GM12878 (cell line): ENCODE measurements at regions not wholly inside any gene's neighbourhood (a gene's known extent, or its start where the extent isn't known, plus 50 kb on each side); places are given as distances from the start of the nearest gene placed in this dataset.

ENCODE experiments used
- ATAC-seq: fragments of 200-7000 bp; cut with Tn5 transposase; 3 replicates; pipeline ENCODE4 v1.9.1; 2020; ENCODE audit warnings: mild to moderate bottlenecking, moderate library complexity
- BruUV-seq: library from RNA; stranded (reverse); fragments of 400-500 nt; replicated peaks from 2 replicates; lab custom pipeline; 2021; lab: Mats Ljungman, UMichigan
- CTCF ChIA-PET: fragments of 300-600 bp; sonication (Branson Sonifier 250); formaldehyde crosslinking; extraction: SDS; loops from one replicate; lab custom pipeline; 2021; ENCODE audit warnings: inconsistent platforms; lab: Yijun Ruan, JAX
- POLR2A ChIA-PET: fragments of 350-600 bp; formaldehyde crosslinking; extraction: SDS; loops from one replicate; lab custom pipeline; 2021; ENCODE audit warnings: inconsistent platforms; lab: Charles Lee
- RAD21 ChIA-PET: fragments of 300-600 bp; sonication (Branson Sonifier 250); formaldehyde crosslinking; loops from one replicate; lab custom pipeline; 2023; ENCODE audit warnings: antibody characterized with exemption; ENCODE audit not compliant: unreplicated experiment; lab: Charles Lee
- SMC1A ChIA-PET: fragments of 300-600 bp; sonication (Branson Sonifier 250); formaldehyde crosslinking; loops from one replicate; lab custom pipeline; 2023; ENCODE audit not compliant: unreplicated experiment, uncharacterized antibody; lab: Charles Lee
- DNase-seq: peaks from one replicate; pipeline ENCODE4 v3.0.0-alpha.2; 2011; ENCODE audit warnings: low read depth, low spot score
- FAIRE-seq: peaks from 3 replicates; lab custom pipeline; 2011; peaks lifted over from hg19 to GRCh38; lab: Jason Lieb, UNC
- H2AFZ ChIP-seq: 2 replicates; pipeline ENCODE4 v1.6.0; 2011; ENCODE audit warnings: low read depth, low read length, control low read depth; ENCODE audit not compliant: control insufficient read depth
- H3K27ac ChIP-seq: 2 replicates; pipeline ENCODE4 v1.5.1; 2011; ENCODE audit warnings: control low read depth; ENCODE audit not compliant: control insufficient read depth, insufficient read depth
- H3K27me3 ChIP-seq, 2 experiments: replicated peaks in 1 of 2; 2 replicates each; pipeline versions ENCODE4 v1.6.0 to v1.6.1; 2011; ENCODE audit warnings: low read length in 1 of 2; ENCODE audit not compliant: control insufficient read depth in 2 of 2, insufficient read depth in 2 of 2
- H3K36me3 ChIP-seq, 2 experiments: 2 replicates each; pipeline ENCODE4 v1.5.1; 2011; ENCODE audit warnings: low read length in 1 of 2; ENCODE audit not compliant: control insufficient read depth in 2 of 2, insufficient read depth in 2 of 2
- H3K4me1 ChIP-seq: 2 replicates; pipeline ENCODE4 v1.6.1; 2011; ENCODE audit warnings: mild to moderate bottlenecking, low read length, moderate library complexity, mixed read lengths; ENCODE audit not compliant: control insufficient read depth, insufficient read depth
- H3K4me2 ChIP-seq: 2 replicates; pipeline ENCODE4 v1.6.0; 2011; ENCODE audit warnings: control low read depth; ENCODE audit not compliant: control insufficient read depth, insufficient read depth
- H3K4me3 ChIP-seq: fragments of 200-600 bp; sonication (generic); 2 replicates; pipeline ENCODE4 v1.5.1; 2016
- H3K79me2 ChIP-seq: 2 replicates; pipeline ENCODE4 v1.6.0; 2011; ENCODE audit warnings: low read length; ENCODE audit not compliant: control insufficient read depth, insufficient read depth
- H3K9ac ChIP-seq: 2 replicates; pipeline ENCODE4 v1.8.0; 2011; ENCODE audit warnings: low read length, control low read depth, mixed read lengths; ENCODE audit not compliant: control insufficient read depth, insufficient read depth
- H3K9me3 ChIP-seq: replicated peaks from 3 replicates; pipeline ENCODE4 v1.5.1; 2011; ENCODE audit warnings: mild to moderate bottlenecking, low read length; ENCODE audit not compliant: control insufficient read depth, insufficient read depth
- H4K20me1 ChIP-seq: 2 replicates; pipeline ENCODE4 v1.6.0; 2011; ENCODE audit not compliant: control insufficient read depth, insufficient read depth
- CHD4 ChIP-seq: fragments of 200-600 bp; sonication (generic); IDR thresholded peaks from 2 replicates; pipeline ENCODE4 v1.6.1; 2016; ENCODE audit warnings: mild to moderate bottlenecking
- JUNB ChIP-seq: IDR thresholded peaks from 2 replicates; pipeline ENCODE4 v1.6.1; 2016; ENCODE audit warnings: antibody characterized with exemption, mild to moderate bottlenecking
- MYB ChIP-seq: fragments of 150-350 bp; IDR thresholded peaks from 2 replicates; pipeline ENCODE4 v1.6.1; 2014; ENCODE audit warnings: mild to moderate bottlenecking, low read depth, low read length, borderline replicate concordance
- SPI1 ChIP-seq: IDR thresholded peaks from 2 replicates; pipeline ENCODE4 v1.6.1; 2011; ENCODE audit warnings: low read depth, mild to moderate bottlenecking, low read length, moderate library complexity, borderline replicate concordance; ENCODE audit not compliant: insufficient read depth
- WGBS: methylation state at CpG from one replicate; pipeline ENCODE4 v1.1.6; 2016; ENCODE audit warnings: low lambda C conversion rate; ENCODE audit not compliant: insufficient replicate concordance, insufficient coverage; ENCODE audit errors: missing lambda C conversion rate; 5-methylcytosine and 5-hydroxymethylcytosine counted together
- in situ Hi-C: fragments of 300-500 bp; cut with MboI; formaldehyde crosslinking; loops from 9 replicates; pipeline ENCODE4 v1.14.3; 2018; ENCODE audit warnings: mixed read lengths
- intact Hi-C: fragments of 100-400 bp; cut with micrococcal nuclease; formaldehyde crosslinking; loops from one replicate; pipeline ENCODE4 v1.14.2; 2022; ENCODE audit not compliant: unreplicated experiment
- TF ChIP-seq, protein P1 (sequence below): fragments of 450-650 bp; IDR thresholded peaks from 2 replicates; pipeline ENCODE4 v1.6.1; 2017; ENCODE audit warnings: mild to moderate bottlenecking, moderate library complexity
- TF ChIP-seq, protein P2 (sequence below): IDR thresholded peaks from 2 replicates; pipeline ENCODE4 v1.6.1; 2012; ENCODE audit warnings: improper control_type of control experiment, low read depth, low read length; ENCODE audit not compliant: insufficient replicate concordance

DNA sequence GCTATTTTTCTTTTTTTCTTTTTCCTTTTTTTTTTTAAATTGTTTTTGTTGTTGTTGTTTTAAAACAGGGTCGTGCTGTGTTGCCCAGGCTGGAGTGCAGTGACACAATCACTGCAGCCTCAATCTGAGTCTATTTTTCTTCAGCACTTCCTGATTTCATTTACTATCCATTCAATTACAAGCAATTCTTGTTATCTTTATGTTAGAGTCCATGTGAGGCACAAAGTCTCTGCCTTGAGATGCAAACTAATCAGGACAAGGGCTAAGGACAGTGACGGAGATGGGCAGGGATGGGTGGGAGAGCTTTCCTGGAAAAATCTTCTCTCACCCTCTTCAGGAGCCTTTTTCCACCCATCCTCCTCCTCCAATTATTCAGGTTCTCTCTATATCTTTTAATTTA lies 157.3 kb upstream of the AUTS2 start:
- Histone ChIP-seq H3K9me3 (peaks cover 7% of the 10 kb centered on the region; the same call in 2 of the 3 replicates), H3K4me1 (no peaks in the 10 kb centered on the region), H3K4me2 (no peak overlapping the region), H3K9ac (no peak overlapping the region), H4K20me1 (no peaks in the 10 kb centered on the region), H2AFZ (no peak overlapping the region), H3K79me2 (no peaks in the 10 kb centered on the region), H3K4me3 (no peak overlapping the region), H3K36me3 (no peaks in the 10 kb centered on the region), H3K27me3 (no peaks in the 10 kb centered on the region), H3K27ac (no peak overlapping the region)
- DNase-seq (no peak), FAIRE-seq (no peak), ATAC-seq (no peak)
- BruUV-seq, result no TSS peak
- 48% methylated on average over 2 of the region's 2 CpGs for WGBS
- POLR2A ChIA-PET, result no interaction called here
- CTCF ChIA-PET, result no interaction called here
- TF ChIP-seq, protein P1, sequence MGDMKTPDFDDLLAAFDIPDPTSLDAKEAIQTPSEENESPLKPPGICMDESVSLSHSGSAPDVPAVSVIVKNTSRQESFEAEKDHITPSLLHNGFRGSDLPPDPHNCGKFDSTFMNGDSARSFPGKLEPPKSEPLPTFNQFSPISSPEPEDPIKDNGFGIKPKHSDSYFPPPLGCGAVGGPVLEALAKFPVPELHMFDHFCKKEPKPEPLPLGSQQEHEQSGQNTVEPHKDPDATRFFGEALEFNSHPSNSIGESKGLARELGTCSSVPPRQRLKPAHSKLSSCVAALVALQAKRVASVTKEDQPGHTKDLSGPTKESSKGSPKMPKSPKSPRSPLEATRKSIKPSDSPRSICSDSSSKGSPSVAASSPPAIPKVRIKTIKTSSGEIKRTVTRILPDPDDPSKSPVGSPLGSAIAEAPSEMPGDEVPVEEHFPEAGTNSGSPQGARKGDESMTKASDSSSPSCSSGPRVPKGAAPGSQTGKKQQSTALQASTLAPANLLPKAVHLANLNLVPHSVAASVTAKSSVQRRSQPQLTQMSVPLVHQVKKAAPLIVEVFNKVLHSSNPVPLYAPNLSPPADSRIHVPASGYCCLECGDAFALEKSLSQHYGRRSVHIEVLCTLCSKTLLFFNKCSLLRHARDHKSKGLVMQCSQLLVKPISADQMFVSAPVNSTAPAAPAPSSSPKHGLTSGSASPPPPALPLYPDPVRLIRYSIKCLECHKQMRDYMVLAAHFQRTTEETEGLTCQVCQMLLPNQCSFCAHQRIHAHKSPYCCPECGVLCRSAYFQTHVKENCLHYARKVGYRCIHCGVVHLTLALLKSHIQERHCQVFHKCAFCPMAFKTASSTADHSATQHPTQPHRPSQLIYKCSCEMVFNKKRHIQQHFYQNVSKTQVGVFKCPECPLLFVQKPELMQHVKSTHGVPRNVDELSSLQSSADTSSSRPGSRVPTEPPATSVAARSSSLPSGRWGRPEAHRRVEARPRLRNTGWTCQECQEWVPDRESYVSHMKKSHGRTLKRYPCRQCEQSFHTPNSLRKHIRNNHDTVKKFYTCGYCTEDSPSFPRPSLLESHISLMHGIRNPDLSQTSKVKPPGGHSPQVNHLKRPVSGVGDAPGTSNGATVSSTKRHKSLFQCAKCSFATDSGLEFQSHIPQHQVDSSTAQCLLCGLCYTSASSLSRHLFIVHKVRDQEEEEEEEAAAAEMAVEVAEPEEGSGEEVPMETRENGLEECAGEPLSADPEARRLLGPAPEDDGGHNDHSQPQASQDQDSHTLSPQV, result no peak
- TF ChIP-seq CHD4 (no peak), JUNB (no peak), SPI1 (no peak), MYB (no peak)
- TF ChIP-seq, protein P2, sequence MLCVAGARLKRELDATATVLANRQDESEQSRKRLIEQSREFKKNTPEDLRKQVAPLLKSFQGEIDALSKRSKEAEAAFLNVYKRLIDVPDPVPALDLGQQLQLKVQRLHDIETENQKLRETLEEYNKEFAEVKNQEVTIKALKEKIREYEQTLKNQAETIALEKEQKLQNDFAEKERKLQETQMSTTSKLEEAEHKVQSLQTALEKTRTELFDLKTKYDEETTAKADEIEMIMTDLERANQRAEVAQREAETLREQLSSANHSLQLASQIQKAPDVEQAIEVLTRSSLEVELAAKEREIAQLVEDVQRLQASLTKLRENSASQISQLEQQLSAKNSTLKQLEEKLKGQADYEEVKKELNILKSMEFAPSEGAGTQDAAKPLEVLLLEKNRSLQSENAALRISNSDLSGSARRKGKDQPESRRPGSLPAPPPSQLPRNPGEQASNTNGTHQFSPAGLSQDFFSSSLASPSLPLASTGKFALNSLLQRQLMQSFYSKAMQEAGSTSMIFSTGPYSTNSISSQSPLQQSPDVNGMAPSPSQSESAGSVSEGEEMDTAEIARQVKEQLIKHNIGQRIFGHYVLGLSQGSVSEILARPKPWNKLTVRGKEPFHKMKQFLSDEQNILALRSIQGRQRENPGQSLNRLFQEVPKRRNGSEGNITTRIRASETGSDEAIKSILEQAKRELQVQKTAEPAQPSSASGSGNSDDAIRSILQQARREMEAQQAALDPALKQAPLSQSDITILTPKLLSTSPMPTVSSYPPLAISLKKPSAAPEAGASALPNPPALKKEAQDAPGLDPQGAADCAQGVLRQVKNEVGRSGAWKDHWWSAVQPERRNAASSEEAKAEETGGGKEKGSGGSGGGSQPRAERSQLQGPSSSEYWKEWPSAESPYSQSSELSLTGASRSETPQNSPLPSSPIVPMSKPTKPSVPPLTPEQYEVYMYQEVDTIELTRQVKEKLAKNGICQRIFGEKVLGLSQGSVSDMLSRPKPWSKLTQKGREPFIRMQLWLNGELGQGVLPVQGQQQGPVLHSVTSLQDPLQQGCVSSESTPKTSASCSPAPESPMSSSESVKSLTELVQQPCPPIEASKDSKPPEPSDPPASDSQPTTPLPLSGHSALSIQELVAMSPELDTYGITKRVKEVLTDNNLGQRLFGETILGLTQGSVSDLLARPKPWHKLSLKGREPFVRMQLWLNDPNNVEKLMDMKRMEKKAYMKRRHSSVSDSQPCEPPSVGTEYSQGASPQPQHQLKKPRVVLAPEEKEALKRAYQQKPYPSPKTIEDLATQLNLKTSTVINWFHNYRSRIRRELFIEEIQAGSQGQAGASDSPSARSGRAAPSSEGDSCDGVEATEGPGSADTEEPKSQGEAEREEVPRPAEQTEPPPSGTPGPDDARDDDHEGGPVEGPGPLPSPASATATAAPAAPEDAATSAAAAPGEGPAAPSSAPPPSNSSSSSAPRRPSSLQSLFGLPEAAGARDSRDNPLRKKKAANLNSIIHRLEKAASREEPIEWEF, result no peak
- intact Hi-C loops, result no loop called here
- RAD21 ChIA-PET, result no interaction called here
- SMC1A ChIA-PET, result no interaction called here
- in situ Hi-C loops, result no loop called here
